ENCODE measurements at regions not wholly inside any gene's neighbourhood (a gene's known extent, or its start where the extent isn't known, plus 50 kb on each side); places are given as distances from the start of the nearest gene placed in this dataset.

DNA sequence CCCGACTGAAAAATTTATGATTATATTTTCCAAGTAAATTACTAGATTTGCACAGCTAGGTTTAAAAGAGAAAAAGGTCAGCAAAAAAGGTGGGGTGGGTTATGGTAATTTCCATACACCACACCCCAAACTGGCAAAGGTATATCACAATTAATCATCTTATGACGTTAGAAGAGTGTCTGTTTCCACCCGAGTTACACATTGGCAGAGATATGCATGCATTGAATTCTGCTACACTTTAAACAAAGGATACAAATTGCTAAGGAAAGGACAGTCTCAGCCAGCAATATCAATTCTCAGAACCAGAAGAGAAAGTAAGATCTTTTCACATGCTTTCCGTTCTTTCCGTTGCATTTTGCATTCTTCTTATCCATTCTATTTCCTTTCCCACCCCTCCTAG lies 843.3 kb downstream of the GATA3 start:
- Histone ChIP-seq H3K27ac (ENCODE audit: low read length) (no peak overlapping the region), H3K36me3 (ENCODE audit: control insufficient read depth in 2 of 2, insufficient read depth in 2 of 2, low read length in 2 of 2) (no peaks in the 10 kb centered on the region), H3K4me1 (ENCODE audit: control insufficient read depth, insufficient read depth, low read length) (no peaks in the 10 kb centered on the region), H3K9me3 (ENCODE audit: control insufficient read depth in 2 of 2, low read length in 2 of 2) (no peaks in the 10 kb centered on the region), H3K27me3 (ENCODE audit: control insufficient read depth in 1 of 2, insufficient read depth in 2 of 2, low read length in 2 of 2) (no peaks in the 10 kb centered on the region), H3K4me3 (ENCODE audit: low read length in 2 of 2) (no peak overlapping the region), H3K9ac (ENCODE audit: low read length in 2 of 2) (no peak overlapping the region)

DNA sequence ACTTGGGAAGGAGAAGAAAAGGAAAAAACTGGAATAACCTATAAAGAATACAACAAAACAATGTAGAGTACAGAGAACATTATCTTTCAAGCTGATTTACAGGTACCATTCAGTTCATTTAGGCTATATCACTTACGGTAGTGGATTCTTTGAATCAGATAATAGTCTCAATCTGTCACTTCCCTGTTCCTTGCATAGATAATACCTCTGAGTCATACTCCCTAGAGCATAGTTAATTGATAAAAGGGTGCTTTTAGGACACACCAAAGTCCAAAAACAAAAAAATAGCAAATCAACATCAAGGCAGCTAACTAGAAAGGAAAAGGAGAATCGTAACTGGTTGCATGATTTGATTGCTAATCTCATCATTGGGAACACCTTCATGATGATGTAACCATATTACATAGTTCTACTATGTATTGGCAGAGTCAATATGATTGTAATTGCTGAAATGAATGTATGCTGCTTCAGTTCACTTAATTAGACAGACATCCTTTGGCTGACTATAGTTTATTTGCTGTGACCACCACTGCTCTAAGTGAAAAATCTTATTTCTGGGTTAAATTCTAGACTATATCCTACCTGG lies 844.4 kb downstream of the GATA3 start:
- H3K4me3 ChIP-seq (ENCODE audit: low read length in 2 of 2): no peak overlapping the region
- H3K4me1 ChIP-seq (ENCODE audit: control insufficient read depth, insufficient read depth, low read length): no peaks in the 10 kb centered on the region
- no peaks in the 10 kb centered on the region for H3K36me3 ChIP-seq (ENCODE audit: control insufficient read depth in 2 of 2, insufficient read depth in 2 of 2, low read length in 2 of 2)
- no peak overlapping the region for H3K27ac ChIP-seq (ENCODE audit: low read length)
- H3K27me3 ChIP-seq (ENCODE audit: control insufficient read depth in 1 of 2, insufficient read depth in 2 of 2, low read length in 2 of 2): no peaks in the 10 kb centered on the region
- no peaks in the 10 kb centered on the region for H3K9me3 ChIP-seq (ENCODE audit: control insufficient read depth in 2 of 2, low read length in 2 of 2)
- H3K9ac ChIP-seq (ENCODE audit: low read length in 2 of 2): no peak overlapping the region

DNA sequence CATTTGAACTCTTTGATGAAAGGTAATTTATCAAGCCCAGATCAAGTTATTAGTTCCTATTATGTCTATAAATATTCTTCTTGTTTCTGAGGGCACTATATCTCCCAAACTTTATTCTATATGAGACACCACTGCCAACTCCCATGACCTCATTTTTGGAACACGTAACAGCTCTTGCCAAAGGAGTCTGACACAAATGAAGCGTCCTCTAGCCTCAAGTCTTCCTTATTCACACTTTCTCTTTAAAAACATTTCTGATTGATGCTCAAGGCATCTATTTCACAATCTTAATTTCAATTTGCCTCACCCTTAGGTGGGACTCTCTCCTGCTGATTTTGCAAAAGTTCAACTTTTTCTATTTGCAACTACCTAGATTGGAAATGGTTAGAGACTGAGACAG lies 848.4 kb downstream of the GATA3 start:
- H3K4me1 ChIP-seq (ENCODE audit: control insufficient read depth, insufficient read depth, low read length): no peaks in the 10 kb centered on the region
- H3K9ac ChIP-seq (ENCODE audit: low read length in 2 of 2): no peak overlapping the region
- H3K27ac ChIP-seq (ENCODE audit: low read length): no peak overlapping the region
- H3K9me3 ChIP-seq (ENCODE audit: control insufficient read depth in 2 of 2, low read length in 2 of 2): no peaks in the 10 kb centered on the region
- H3K27me3 ChIP-seq (ENCODE audit: control insufficient read depth in 1 of 2, insufficient read depth in 2 of 2, low read length in 2 of 2): no peaks in the 10 kb centered on the region
- H3K4me3 ChIP-seq (ENCODE audit: low read length in 2 of 2): no peak overlapping the region
- H3K36me3 ChIP-seq (ENCODE audit: control insufficient read depth in 2 of 2, insufficient read depth in 2 of 2, low read length in 2 of 2): no peaks in the 10 kb centered on the region

DNA sequence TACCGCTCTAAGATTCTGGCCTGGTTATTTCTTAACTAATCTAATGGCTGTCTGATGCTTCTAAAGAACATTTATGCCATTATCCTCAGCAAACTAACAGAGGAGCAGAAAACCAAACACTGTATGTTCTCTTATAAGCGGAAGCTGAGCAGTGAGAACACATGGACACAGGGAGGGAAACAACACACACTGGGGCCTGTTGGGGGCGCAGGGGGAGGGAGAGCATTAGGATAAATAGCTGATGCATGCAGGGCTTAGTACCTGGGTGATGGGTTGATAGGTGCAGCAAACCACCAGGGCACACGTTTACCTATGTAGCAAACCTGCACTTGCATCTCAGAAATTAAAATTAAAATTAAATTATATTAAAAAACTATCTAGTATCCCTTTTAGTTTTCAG lies 853.5 kb downstream of the GATA3 start:
- H3K36me3 ChIP-seq (ENCODE audit: control insufficient read depth in 2 of 2, insufficient read depth in 2 of 2, low read length in 2 of 2): no peaks in the 10 kb centered on the region
- no peak overlapping the region for H3K4me3 ChIP-seq (ENCODE audit: low read length in 2 of 2)
- no peak overlapping the region for H3K27ac ChIP-seq (ENCODE audit: low read length)
- H3K4me1 ChIP-seq (ENCODE audit: control insufficient read depth, insufficient read depth, low read length): no peaks in the 10 kb centered on the region
- H3K9me3 ChIP-seq (ENCODE audit: control insufficient read depth in 2 of 2, low read length in 2 of 2): no peaks in the 10 kb centered on the region
- no peak overlapping the region for H3K9ac ChIP-seq (ENCODE audit: low read length in 2 of 2)
- H3K27me3 ChIP-seq (ENCODE audit: control insufficient read depth in 1 of 2, insufficient read depth in 2 of 2, low read length in 2 of 2): no peaks in the 10 kb centered on the region

DNA sequence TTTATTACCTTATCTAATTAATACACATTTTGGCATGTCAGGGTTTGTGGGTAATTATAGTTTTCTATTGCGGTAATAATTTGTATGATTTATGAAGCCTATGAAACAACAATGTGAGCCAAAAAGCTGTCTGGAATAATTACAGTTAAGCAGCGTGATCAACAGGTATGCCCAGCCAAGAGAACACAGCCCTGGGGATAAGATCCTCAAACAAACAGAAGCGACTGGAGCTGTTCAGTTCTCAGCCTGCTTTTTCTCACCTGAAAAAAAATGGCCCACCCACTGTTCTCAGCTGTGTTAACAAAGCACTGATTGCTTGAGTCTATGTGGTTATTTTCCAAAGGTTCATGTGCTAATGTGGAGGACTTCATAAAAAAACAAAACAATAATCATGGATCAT lies 855.8 kb downstream of the GATA3 start:
- H3K27me3 ChIP-seq (ENCODE audit: control insufficient read depth in 1 of 2, insufficient read depth in 2 of 2, low read length in 2 of 2): no peaks in the 10 kb centered on the region
- H3K9me3 ChIP-seq (ENCODE audit: control insufficient read depth in 2 of 2, low read length in 2 of 2): no peaks in the 10 kb centered on the region
- no peak overlapping the region for H3K27ac ChIP-seq (ENCODE audit: low read length)
- H3K9ac ChIP-seq (ENCODE audit: low read length in 2 of 2): no peak overlapping the region
- no peaks in the 10 kb centered on the region for H3K4me1 ChIP-seq (ENCODE audit: control insufficient read depth, insufficient read depth, low read length)
- no peaks in the 10 kb centered on the region for H3K36me3 ChIP-seq (ENCODE audit: control insufficient read depth in 2 of 2, insufficient read depth in 2 of 2, low read length in 2 of 2)
- no peak overlapping the region for H3K4me3 ChIP-seq (ENCODE audit: low read length in 2 of 2)

DNA sequence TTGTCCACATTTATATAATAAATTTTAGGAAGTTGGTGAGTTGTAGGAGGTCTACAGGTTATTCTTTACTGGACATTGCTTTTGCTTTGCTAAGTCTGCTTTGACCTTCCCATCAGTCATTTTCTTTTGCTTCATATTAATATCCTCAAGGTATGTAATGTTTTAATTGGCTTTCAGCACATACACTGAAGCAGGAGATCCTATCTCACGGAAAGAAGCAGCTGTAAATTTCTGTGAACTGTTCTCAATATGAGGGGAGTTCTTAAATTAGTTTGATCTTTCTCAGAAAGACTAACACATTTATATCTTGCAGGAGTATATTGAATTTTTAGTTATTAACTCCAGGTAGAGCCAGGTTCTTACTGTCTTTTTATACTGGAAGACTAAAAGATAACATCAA lies 856.5 kb downstream of the GATA3 start:
- no peaks in the 10 kb centered on the region for H3K36me3 ChIP-seq (ENCODE audit: control insufficient read depth in 2 of 2, insufficient read depth in 2 of 2, low read length in 2 of 2)

DNA sequence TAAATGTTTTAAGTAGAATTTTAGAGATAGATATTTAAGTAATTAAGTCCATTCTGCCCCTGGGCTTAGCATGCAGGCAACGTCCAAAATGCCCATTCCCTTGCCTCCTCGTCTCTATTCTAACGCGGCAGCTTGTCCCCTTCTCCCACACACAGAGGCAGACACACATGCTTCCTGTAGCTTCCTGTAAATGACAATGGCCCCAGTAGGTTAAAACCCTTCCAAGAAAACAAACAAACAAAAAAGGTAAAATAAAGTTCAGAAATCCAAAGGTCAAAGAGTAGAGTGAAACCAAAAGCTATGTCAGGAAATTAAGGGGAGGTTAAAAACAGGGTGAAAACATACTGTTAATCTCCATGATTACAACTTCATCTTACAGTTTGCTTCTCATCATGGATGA lies 857.6 kb downstream of the GATA3 start:
- Histone ChIP-seq H3K27ac (ENCODE audit: low read length) (no peak overlapping the region), H3K4me1 (ENCODE audit: control insufficient read depth, insufficient read depth, low read length) (no peaks in the 10 kb centered on the region), H3K27me3 (ENCODE audit: control insufficient read depth in 1 of 2, insufficient read depth in 2 of 2, low read length in 2 of 2) (no peaks in the 10 kb centered on the region), H3K4me3 (ENCODE audit: low read length in 2 of 2) (no peak overlapping the region), H3K36me3 (ENCODE audit: control insufficient read depth in 2 of 2, insufficient read depth in 2 of 2, low read length in 2 of 2) (no peaks in the 10 kb centered on the region), H3K9me3 (ENCODE audit: control insufficient read depth in 2 of 2, low read length in 2 of 2) (no peaks in the 10 kb centered on the region), H3K9ac (ENCODE audit: low read length in 2 of 2) (no peak overlapping the region)

More for the DNA sequence above, 856.5 kb downstream of the GATA3 start:
- no peak overlapping the region for H3K9ac ChIP-seq (ENCODE audit: low read length in 2 of 2)
- H3K4me1 ChIP-seq (ENCODE audit: control insufficient read depth, insufficient read depth, low read length): no peaks in the 10 kb centered on the region
- H3K27me3 ChIP-seq (ENCODE audit: control insufficient read depth in 1 of 2, insufficient read depth in 2 of 2, low read length in 2 of 2): no peaks in the 10 kb centered on the region
- H3K27ac ChIP-seq (ENCODE audit: low read length): no peak overlapping the region
- H3K9me3 ChIP-seq (ENCODE audit: control insufficient read depth in 2 of 2, low read length in 2 of 2): no peaks in the 10 kb centered on the region
- no peak overlapping the region for H3K4me3 ChIP-seq (ENCODE audit: low read length in 2 of 2)

DNA sequence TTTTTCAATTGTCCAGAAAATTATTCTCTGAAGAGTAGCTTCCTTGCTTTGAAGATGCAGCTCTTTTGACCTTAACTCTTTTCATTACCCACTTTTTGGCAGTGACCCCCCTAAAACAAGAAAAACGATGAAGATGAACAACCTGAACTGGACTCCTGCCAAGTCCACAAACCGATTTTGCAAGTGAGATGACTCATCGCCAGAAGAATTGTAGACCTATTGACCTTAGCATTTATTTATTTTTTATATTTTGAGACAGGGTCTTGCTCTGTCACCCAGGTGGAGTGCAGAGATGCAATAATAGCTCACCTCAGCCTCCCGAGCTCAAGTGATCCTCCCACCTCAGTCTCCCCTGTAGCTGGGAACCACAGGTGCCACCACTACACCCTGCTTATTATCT lies 859.2 kb downstream of the GATA3 start:
- H3K36me3 ChIP-seq (ENCODE audit: control insufficient read depth in 2 of 2, insufficient read depth in 2 of 2, low read length in 2 of 2): no peaks in the 10 kb centered on the region
- no peak overlapping the region for H3K9ac ChIP-seq (ENCODE audit: low read length in 2 of 2)
- H3K9me3 ChIP-seq (ENCODE audit: control insufficient read depth in 2 of 2, low read length in 2 of 2): no peaks in the 10 kb centered on the region
- no peak overlapping the region for H3K27ac ChIP-seq (ENCODE audit: low read length)
- no peak overlapping the region for H3K4me3 ChIP-seq (ENCODE audit: low read length in 2 of 2)
- H3K27me3 ChIP-seq (ENCODE audit: control insufficient read depth in 1 of 2, insufficient read depth in 2 of 2, low read length in 2 of 2): no peaks in the 10 kb centered on the region
- no peaks in the 10 kb centered on the region for H3K4me1 ChIP-seq (ENCODE audit: control insufficient read depth, insufficient read depth, low read length)

DNA sequence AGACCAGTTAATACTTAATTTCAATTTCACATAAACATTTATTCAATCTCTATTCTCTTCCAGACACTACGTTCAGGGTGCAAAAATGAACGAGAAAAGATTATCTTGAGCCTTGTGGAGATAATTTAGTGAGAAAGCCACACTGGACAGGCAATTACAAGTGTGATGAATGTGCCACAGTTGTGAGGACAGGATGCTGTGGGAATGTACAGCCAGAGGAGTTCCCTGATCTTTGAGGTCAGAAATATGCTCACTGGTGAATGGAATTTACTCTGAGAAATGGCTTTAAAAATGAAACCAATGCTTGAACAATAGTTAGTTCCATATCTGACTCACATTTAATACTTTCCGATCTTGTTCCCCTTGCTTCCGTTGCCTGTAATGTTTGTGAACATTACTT lies 864.8 kb downstream of the GATA3 start:
- H3K27me3 ChIP-seq (ENCODE audit: control insufficient read depth in 1 of 2, insufficient read depth in 2 of 2, low read length in 2 of 2): no peaks in the 10 kb centered on the region
- no peaks in the 10 kb centered on the region for H3K9me3 ChIP-seq (ENCODE audit: control insufficient read depth in 2 of 2, low read length in 2 of 2)
- H3K36me3 ChIP-seq (ENCODE audit: control insufficient read depth in 2 of 2, insufficient read depth in 2 of 2, low read length in 2 of 2): no peaks in the 10 kb centered on the region
- H3K4me1 ChIP-seq (ENCODE audit: control insufficient read depth, insufficient read depth, low read length): no peaks in the 10 kb centered on the region
- no peak overlapping the region for H3K27ac ChIP-seq (ENCODE audit: low read length)
- H3K9ac ChIP-seq (ENCODE audit: low read length in 2 of 2): no peak overlapping the region
- H3K4me3 ChIP-seq (ENCODE audit: low read length in 2 of 2): no peak overlapping the region

DNA sequence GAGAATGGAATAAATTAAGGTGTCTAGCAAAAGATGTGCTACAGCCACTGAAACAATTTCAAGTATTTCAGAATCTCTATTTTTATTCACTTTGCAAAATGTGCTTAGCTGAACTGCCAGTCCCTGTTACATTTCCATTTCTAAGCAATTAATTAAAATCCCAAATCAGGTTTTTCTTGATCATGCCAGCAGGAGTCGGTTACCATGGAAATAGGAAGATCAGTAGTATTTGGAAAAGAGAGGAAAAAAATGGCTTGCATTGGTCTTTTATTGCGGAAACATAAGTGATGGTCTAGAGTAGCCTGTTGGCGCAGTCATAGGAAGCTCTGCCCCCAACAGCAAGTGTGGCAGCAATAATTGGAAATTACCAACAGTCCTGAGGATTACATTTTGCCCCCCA lies 867.1 kb downstream of the GATA3 start:
- no peak overlapping the region for H3K27ac ChIP-seq (ENCODE audit: low read length)
- H3K9ac ChIP-seq (ENCODE audit: low read length in 2 of 2): no peak overlapping the region

DNA sequence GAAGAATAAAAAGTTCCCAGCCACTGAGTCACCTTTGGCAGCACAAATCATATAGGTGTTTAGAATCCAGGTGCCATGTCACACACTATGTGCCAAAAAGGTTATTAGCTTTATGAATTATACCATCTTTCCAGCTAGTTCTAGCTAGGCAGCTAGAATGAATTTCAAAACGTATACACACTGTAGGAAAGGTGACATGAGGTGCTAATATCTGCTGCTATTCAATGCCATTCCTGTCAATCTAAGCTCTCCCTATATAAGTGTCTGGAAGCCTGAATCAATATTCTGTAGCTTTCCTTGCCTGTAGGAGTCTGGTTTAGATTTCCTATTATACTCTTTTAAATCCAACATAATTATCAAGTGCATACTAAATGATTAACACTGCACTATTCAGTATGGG lies 868.6 kb downstream of the GATA3 start:
- peaks cover 0 to 2% of the 10 kb centered on the region in 2 donors for H3K27me3 ChIP-seq (ENCODE audit: control insufficient read depth in 1 of 2, insufficient read depth in 2 of 2, low read length in 2 of 2)
- no peak overlapping the region for H3K27ac ChIP-seq (ENCODE audit: low read length)
- H3K4me3 ChIP-seq (ENCODE audit: low read length in 2 of 2): no peak overlapping the region
- no peaks in the 10 kb centered on the region for H3K4me1 ChIP-seq (ENCODE audit: control insufficient read depth, insufficient read depth, low read length)
- no peak overlapping the region for H3K9ac ChIP-seq (ENCODE audit: low read length in 2 of 2)
- H3K36me3 ChIP-seq (ENCODE audit: control insufficient read depth in 2 of 2, insufficient read depth in 2 of 2, low read length in 2 of 2): no peaks in the 10 kb centered on the region
- H3K9me3 ChIP-seq (ENCODE audit: control insufficient read depth in 2 of 2, low read length in 2 of 2): no peaks in the 10 kb centered on the region

More for the DNA sequence above, 867.1 kb downstream of the GATA3 start:
- H3K36me3 ChIP-seq (ENCODE audit: control insufficient read depth in 2 of 2, insufficient read depth in 2 of 2, low read length in 2 of 2): no peaks in the 10 kb centered on the region
- H3K9me3 ChIP-seq (ENCODE audit: control insufficient read depth in 2 of 2, low read length in 2 of 2): no peaks in the 10 kb centered on the region
- peaks cover 0 to 2% of the 10 kb centered on the region in 2 donors for H3K27me3 ChIP-seq (ENCODE audit: control insufficient read depth in 1 of 2, insufficient read depth in 2 of 2, low read length in 2 of 2)
- no peak overlapping the region for H3K4me3 ChIP-seq (ENCODE audit: low read length in 2 of 2)
- no peaks in the 10 kb centered on the region for H3K4me1 ChIP-seq (ENCODE audit: control insufficient read depth, insufficient read depth, low read length)
